PC-9 (cell line): ENCODE measurements at regions not wholly inside any gene's neighbourhood (a gene's known extent, or its start where the extent isn't known, plus 50 kb on each side); places are given as distances from the start of the nearest gene placed in this dataset.

Experiments
- BruUV-seq: library from RNA; stranded (reverse); fragments of 400-500 nt; replicated peaks from 2 replicates; lab custom pipeline; 2021; lab: Mats Ljungman, UMichigan
- CTCF ChIA-PET: fragments of 300-600 bp; sonication (Branson Sonifier 250); formaldehyde crosslinking; loops from one replicate; lab custom pipeline; 2022; ENCODE audit warnings: antibody characterized with exemption; lab: Charles Lee
- POLR2A ChIA-PET: fragments of 300-600 bp; sonication (Branson Sonifier 250); formaldehyde crosslinking; loops from one replicate; lab custom pipeline; 2022; ENCODE audit warnings: antibody characterized with exemption; ENCODE audit not compliant: unreplicated experiment; lab: Charles Lee
- DNase-seq, 2 experiments: peaks; one replicate each; pipeline versions ENCODE4 v3.0.0 to v3.0.0-alpha.2; 2015 to 2022; ENCODE audit warnings: mixed read lengths in 1 of 2
- H2AFZ ChIP-seq: fragments of 200-600 bp; sonication (generic); 2 replicates; pipeline ENCODE4 v1.8.1; 2017; ENCODE audit warnings: antibody characterized with exemption
- H3F3A ChIP-seq: fragments of 200-600 bp; sonication (generic); 2 replicates; pipeline ENCODE4 v1.8.1; 2017; ENCODE audit warnings: antibody characterized with exemption, mild to moderate bottlenecking, low read depth; ENCODE audit not compliant: insufficient read depth
- H3K27ac ChIP-seq: fragments of 200-600 bp; sonication (generic); 2 replicates; pipeline ENCODE4 v1.6.1; 2016; ENCODE audit warnings: mixed run types
- H3K27me3 ChIP-seq: fragments of 200-600 bp; sonication (generic); 2 replicates; pipeline ENCODE4 v1.6.1; 2016; ENCODE audit warnings: low read depth, mixed run types; ENCODE audit not compliant: insufficient read depth
- H3K36me3 ChIP-seq: fragments of 200-600 bp; sonication (generic); 2 replicates; pipeline ENCODE4 v1.6.1; 2016; ENCODE audit warnings: low read depth, mixed run types
- H3K4me1 ChIP-seq: fragments of 200-600 bp; sonication (generic); replicated peaks from 2 replicates; pipeline ENCODE4 v1.6.1; 2016; ENCODE audit warnings: mixed run types; ENCODE audit not compliant: insufficient read depth
- H3K4me2 ChIP-seq: fragments of 200-600 bp; sonication (generic); 2 replicates; pipeline ENCODE4 v1.6.1; 2017; ENCODE audit warnings: mixed run types
- H3K4me3 ChIP-seq: fragments of 200-600 bp; sonication (generic); 2 replicates; pipeline ENCODE4 v1.6.1; 2016; ENCODE audit warnings: mixed run types
- H3K79me2 ChIP-seq: fragments of 200-600 bp; sonication (generic); 2 replicates; pipeline ENCODE4 v1.6.1; 2017; ENCODE audit warnings: low read depth, mixed run types
- H3K9me2 ChIP-seq: fragments of 200-600 bp; sonication (generic); 2 replicates; pipeline ENCODE4 v1.8.1; 2017; ENCODE audit warnings: mild to moderate bottlenecking; ENCODE audit not compliant: insufficient read depth
- H3K9me3 ChIP-seq: fragments of 200-600 bp; sonication (generic); 2 replicates; pipeline ENCODE4 v1.8.1; 2016; ENCODE audit warnings: low read depth; ENCODE audit not compliant: insufficient read depth
- H4K20me1 ChIP-seq: fragments of 200-600 bp; sonication (generic); 2 replicates; pipeline ENCODE4 v1.8.1; 2017; ENCODE audit not compliant: insufficient read depth
- EZH2 ChIP-seq: fragments of 200-600 bp; sonication (generic); IDR thresholded peaks from 2 replicates; pipeline ENCODE4 v1.8.0; 2017; ENCODE audit warnings: antibody characterized with exemption, low read depth
- intact Hi-C: fragments of 100-400 bp; cut with micrococcal nuclease; formaldehyde crosslinking; loops from one replicate; pipeline ENCODE4 v1.10.0; 2022; ENCODE audit not compliant: unreplicated experiment
- TF ChIP-seq, protein P1 (sequence below): fragments of 200-600 bp; sonication (generic); conservative IDR thresholded peaks from 2 replicates; pipeline ENCODE4 v1.6.1; 2017; ENCODE audit warnings: mixed run types, antibody characterized with exemption, mild to moderate bottlenecking, moderate library complexity

DNA sequence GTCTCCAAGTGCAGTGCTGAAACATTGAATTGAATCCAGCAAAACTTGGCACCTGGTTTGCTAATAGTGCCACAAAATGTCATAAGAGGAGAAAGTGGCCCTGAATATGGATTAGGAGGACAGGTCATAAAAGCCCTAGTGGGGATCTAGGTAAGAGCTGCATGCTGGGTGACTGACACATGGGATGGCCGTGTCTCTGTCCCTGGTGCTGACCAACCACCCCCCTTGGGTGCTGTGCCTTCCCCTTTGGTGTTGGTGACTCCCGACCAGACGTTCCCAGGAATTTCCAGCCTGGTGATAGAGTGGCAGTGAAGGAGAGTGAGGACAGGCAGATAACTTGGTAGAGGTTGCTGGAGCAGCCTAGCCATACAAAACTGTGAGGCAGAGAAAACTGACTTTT is 142.8 kb downstream of the VRK1 start:
- no peaks in the 10 kb centered on the region for H4K20me1 ChIP-seq
- DNase-seq, result peak in 1 of 2 experiments; percentile 1
- intact Hi-C loops, result no loop called here
- no peaks in the 10 kb centered on the region for H3F3A ChIP-seq
- H3K36me3 ChIP-seq, result no peaks in the 10 kb centered on the region
- H3K27ac ChIP-seq, result no peak overlapping the region
- CTCF ChIA-PET, result no interaction called here
- no TSS peak for BruUV-seq
- no peaks in the 10 kb centered on the region for H3K4me1 ChIP-seq
- no peaks in the 10 kb centered on the region for H3K79me2 ChIP-seq
- no peak overlapping the region for H2AFZ ChIP-seq
- no peaks in the 10 kb centered on the region for H3K27me3 ChIP-seq
- no peaks in the 10 kb centered on the region for H3K9me3 ChIP-seq
- no peak for TF ChIP-seq EZH2
- no peaks in the 10 kb centered on the region for H3K9me2 ChIP-seq
- H3K4me2 ChIP-seq, result no peak overlapping the region
- POLR2A ChIA-PET, result no interaction called here
- no peak overlapping the region for H3K4me3 ChIP-seq

DNA sequence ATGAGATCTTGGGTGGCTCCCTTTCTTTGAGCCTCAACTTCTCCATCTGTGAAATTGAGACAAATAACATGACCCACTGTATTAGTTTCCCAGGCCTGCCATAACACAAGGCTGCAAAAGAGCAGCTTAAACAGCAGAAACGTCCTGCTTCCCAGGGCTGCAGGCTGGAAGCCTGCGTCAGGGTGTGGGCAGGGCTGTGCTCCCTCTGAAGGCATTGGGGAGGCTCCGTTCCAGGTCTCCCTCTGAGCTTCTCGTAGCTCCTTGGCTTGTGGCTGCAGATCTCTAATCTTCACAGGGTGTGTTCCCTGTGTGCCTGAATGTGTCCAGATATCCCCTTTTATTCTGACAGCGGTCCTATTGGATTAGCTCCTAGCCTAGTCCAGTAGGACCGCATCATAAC is 147.1 kb downstream of the VRK1 start:
- Histone ChIP-seq H3K4me1 (no peaks in the 10 kb centered on the region), H3K9me3 (no peaks in the 10 kb centered on the region), H2AFZ (no peak overlapping the region), H3K36me3 (no peaks in the 10 kb centered on the region), H3K27ac (no peak overlapping the region), H3K9me2 (no peaks in the 10 kb centered on the region), H3F3A (no peaks in the 10 kb centered on the region), H3K4me3 (no peak overlapping the region), H4K20me1 (no peaks in the 10 kb centered on the region), H3K4me2 (no peak overlapping the region), H3K79me2 (no peaks in the 10 kb centered on the region), H3K27me3 (no peaks in the 10 kb centered on the region)
- DNase-seq, result no peak
- CTCF ChIA-PET, result no interaction called here
- TF ChIP-seq, protein P1, sequence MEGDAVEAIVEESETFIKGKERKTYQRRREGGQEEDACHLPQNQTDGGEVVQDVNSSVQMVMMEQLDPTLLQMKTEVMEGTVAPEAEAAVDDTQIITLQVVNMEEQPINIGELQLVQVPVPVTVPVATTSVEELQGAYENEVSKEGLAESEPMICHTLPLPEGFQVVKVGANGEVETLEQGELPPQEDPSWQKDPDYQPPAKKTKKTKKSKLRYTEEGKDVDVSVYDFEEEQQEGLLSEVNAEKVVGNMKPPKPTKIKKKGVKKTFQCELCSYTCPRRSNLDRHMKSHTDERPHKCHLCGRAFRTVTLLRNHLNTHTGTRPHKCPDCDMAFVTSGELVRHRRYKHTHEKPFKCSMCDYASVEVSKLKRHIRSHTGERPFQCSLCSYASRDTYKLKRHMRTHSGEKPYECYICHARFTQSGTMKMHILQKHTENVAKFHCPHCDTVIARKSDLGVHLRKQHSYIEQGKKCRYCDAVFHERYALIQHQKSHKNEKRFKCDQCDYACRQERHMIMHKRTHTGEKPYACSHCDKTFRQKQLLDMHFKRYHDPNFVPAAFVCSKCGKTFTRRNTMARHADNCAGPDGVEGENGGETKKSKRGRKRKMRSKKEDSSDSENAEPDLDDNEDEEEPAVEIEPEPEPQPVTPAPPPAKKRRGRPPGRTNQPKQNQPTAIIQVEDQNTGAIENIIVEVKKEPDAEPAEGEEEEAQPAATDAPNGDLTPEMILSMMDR, result no peak
- TF ChIP-seq EZH2, result no peak
- BruUV-seq, result no TSS peak
- intact Hi-C loops, result no loop called here
- POLR2A ChIA-PET, result no interaction called here

DNA sequence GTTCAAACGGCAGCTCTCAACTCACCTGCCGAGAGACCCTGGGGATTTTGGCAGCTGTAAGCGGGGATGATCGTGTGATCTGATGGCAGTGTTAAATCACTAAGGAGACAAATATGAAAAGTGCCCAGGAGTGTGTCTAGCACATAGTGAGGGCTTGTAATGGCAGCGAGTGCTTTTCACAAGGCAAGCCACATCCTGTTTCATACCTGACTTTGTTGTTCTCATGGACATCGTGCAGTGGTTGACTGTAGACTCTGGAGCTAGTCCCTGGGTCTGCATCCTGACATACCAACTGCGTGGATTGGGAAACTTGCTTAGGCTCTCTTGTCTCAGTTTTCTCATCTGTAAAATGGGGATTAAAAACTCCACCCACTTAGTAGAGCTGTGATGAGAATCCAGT is 148.5 kb downstream of the VRK1 start:
- BruUV-seq, result no TSS peak
- POLR2A ChIA-PET, result no interaction called here
- H3K9me2 ChIP-seq, result no peaks in the 10 kb centered on the region
- H3F3A ChIP-seq, result no peaks in the 10 kb centered on the region
- no peaks in the 10 kb centered on the region for H3K4me1 ChIP-seq
- no peaks in the 10 kb centered on the region for H4K20me1 ChIP-seq
- H3K4me2 ChIP-seq, result no peak overlapping the region
- H2AFZ ChIP-seq, result no peak overlapping the region
- no peaks in the 10 kb centered on the region for H3K9me3 ChIP-seq
- H3K79me2 ChIP-seq, result no peaks in the 10 kb centered on the region
- H3K27me3 ChIP-seq, result no peaks in the 10 kb centered on the region
- H3K36me3 ChIP-seq, result no peaks in the 10 kb centered on the region
- no peak overlapping the region for H3K27ac ChIP-seq
- CTCF ChIA-PET, result no interaction called here
- intact Hi-C loops, result no loop called here
- DNase-seq, result no peak
- no peak overlapping the region for H3K4me3 ChIP-seq
- TF ChIP-seq EZH2, result no peak
- TF ChIP-seq, protein P1, result no peak

GRCh38 chr14:96949594-96949993 is 152.4 kb downstream of the VRK1 start:
- Histone ChIP-seq H3K4me2 (no peak overlapping the region), H3K79me2 (no peaks in the 10 kb centered on the region), H3K36me3 (no peaks in the 10 kb centered on the region), H3K4me1 (no peaks in the 10 kb centered on the region), H3K27me3 (no peaks in the 10 kb centered on the region), H3K9me3 (no peaks in the 10 kb centered on the region), H4K20me1 (no peaks in the 10 kb centered on the region), H3K27ac (no peak overlapping the region), H3K4me3 (no peak overlapping the region), H3F3A (no peaks in the 10 kb centered on the region), H2AFZ (no peak overlapping the region), H3K9me2 (no peaks in the 10 kb centered on the region)
- intact Hi-C loops, result no loop called here
- POLR2A ChIA-PET, result no interaction called here
- DNase-seq, result no peak
- no TSS peak for BruUV-seq
- no peak for TF ChIP-seq EZH2
- TF ChIP-seq, protein P1, result no peak
- CTCF ChIA-PET, result no interaction called here
